ENCODE measurements at regions not wholly inside any gene's neighbourhood (a gene's known extent, or its start where the extent isn't known, plus 50 kb on each side); places are given as distances from the start of the nearest gene placed in this dataset.

DNA sequence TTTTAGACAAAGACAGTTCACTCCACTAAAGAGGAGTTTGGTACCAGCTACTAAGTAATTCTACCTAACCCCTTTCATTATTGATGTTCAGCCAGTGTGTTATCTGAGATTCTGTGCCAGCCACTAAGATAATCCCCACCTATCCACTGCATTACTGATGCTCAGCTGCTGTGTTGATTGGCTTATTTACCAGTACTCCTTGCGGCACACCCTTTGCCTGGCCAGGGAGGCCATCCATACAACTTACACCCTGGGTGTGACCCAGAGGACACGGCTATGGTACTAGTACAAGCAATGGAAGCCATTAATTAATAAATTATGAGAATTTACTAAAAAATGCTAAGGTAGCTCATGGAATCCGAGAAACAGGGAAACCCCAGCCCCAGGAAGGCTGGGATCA is 290.7 kb upstream of the CTNNB1 start:
- ChIA-PET CTCF (ENCODE audit: unreplicated experiment) (no interaction called here), POLR2A (no interaction called here)
- no peak overlapping the region for H3K4me3 ChIP-seq (ENCODE audit: low read depth, low read length, poor library complexity, severe bottlenecking)
- H3K27ac ChIP-seq (ENCODE audit: low read depth, low read length, poor library complexity, severe bottlenecking) = no peak overlapping the region
- TF ChIP-seq EZH2phosphoT487 (IDR thresholded peaks at IDR 0.05; ENCODE audit: borderline replicate concordance, low read depth, low read length) = no peak
- TF ChIP-seq, protein P1, sequence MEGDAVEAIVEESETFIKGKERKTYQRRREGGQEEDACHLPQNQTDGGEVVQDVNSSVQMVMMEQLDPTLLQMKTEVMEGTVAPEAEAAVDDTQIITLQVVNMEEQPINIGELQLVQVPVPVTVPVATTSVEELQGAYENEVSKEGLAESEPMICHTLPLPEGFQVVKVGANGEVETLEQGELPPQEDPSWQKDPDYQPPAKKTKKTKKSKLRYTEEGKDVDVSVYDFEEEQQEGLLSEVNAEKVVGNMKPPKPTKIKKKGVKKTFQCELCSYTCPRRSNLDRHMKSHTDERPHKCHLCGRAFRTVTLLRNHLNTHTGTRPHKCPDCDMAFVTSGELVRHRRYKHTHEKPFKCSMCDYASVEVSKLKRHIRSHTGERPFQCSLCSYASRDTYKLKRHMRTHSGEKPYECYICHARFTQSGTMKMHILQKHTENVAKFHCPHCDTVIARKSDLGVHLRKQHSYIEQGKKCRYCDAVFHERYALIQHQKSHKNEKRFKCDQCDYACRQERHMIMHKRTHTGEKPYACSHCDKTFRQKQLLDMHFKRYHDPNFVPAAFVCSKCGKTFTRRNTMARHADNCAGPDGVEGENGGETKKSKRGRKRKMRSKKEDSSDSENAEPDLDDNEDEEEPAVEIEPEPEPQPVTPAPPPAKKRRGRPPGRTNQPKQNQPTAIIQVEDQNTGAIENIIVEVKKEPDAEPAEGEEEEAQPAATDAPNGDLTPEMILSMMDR (conservative IDR thresholded peaks at IDR 0.05; ENCODE audit: low read length) = no peak
- H4K20me1 ChIP-seq (ENCODE audit: insufficient read depth, low read length) = no peaks in the 10 kb centered on the region
- H3K79me2 ChIP-seq (ENCODE audit: insufficient read depth, low read depth, low read length) = no peaks in the 10 kb centered on the region
- H3K4me2 ChIP-seq (ENCODE audit: low read length) = no peak overlapping the region
- DNase-seq (ENCODE audit: low spot score) = no peak
- H3K9me2 ChIP-seq (ENCODE audit: insufficient read depth, low read length) = no peaks in the 10 kb centered on the region
- no peaks in the 10 kb centered on the region for H3K9me3 ChIP-seq (ENCODE audit: low read length)
- H2AFZ ChIP-seq (ENCODE audit: low read length) = no peak overlapping the region
- no TSS peak for BruUV-seq (replicated peaks)
- no peaks in the 10 kb centered on the region for H3K36me3 ChIP-seq (ENCODE audit: insufficient read depth, low read length)
- H3K4me1 ChIP-seq (ENCODE audit: insufficient read depth, low read length, poor library complexity, severe bottlenecking) = no peaks in the 10 kb centered on the region
- intact Hi-C loops (cut with micrococcal nuclease; ENCODE audit: unreplicated experiment) = no loop called here

DNA sequence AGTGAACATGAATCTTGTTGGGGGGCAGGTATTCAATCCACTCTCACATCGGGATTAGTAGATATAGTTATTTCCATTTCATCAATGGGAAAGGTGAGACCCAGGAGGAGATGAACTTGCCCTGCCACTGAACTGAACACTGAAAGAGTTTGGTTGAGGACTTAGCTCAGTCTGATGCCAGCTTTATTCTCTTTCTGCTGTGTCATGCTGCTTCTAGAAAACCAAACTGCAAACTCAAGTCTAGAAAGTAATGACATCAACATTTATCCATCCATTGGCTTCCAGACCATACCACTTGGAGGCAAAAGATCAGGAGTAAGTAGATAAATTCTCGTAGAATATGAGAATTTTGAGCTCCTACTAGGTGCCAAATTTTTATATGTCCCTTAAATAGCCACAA is 288.0 kb upstream of the CTNNB1 start:
- no peaks in the 10 kb centered on the region for H3K36me3 ChIP-seq (ENCODE audit: insufficient read depth, low read length)
- CTCF ChIA-PET (ENCODE audit: unreplicated experiment) = no interaction called here
- intact Hi-C loops (cut with micrococcal nuclease; ENCODE audit: unreplicated experiment) = no loop called here

DNA sequence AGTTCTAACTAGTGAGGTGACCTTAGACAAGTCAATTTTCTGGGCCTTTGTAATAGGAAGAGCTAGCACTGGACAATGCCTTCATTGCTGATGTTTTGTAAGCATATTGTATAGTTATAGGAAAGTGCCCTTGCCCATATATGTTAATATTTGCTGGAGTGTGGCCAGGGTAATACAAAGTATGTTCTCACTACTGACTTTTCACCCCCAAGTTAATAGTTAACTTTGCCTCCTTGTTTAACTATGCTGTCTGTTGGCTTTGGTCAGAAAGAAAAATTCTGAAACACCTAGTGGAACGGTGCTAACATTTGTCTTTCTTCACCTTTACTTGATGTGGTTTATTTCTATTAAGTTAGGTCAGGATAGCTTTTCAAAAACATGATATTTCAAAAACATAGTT is 287.4 kb upstream of the CTNNB1 start:
- POLR2A ChIA-PET = interaction anchor here (0.6 to 0.8 kb wide), 3 partner anchors 17 to 1180 kb away, joined by 3 to 4 read pairs (median 3); no protein-coding TSS in a partner anchor
- CTCF ChIA-PET (ENCODE audit: unreplicated experiment) = no interaction called here
- Histone ChIP-seq H3K36me3 (ENCODE audit: insufficient read depth, low read length) (no peaks in the 10 kb centered on the region), H3K27ac (ENCODE audit: low read depth, low read length, poor library complexity, severe bottlenecking) (no peak overlapping the region), H3K4me1 (ENCODE audit: insufficient read depth, low read length, poor library complexity, severe bottlenecking) (no peaks in the 10 kb centered on the region), H3K9me2 (ENCODE audit: insufficient read depth, low read length) (no peaks in the 10 kb centered on the region), H2AFZ (ENCODE audit: low read length) (no peak overlapping the region), H3K4me3 (ENCODE audit: low read depth, low read length, poor library complexity, severe bottlenecking) (no peak overlapping the region), H3K9me3 (ENCODE audit: low read length) (no peaks in the 10 kb centered on the region), H3K79me2 (ENCODE audit: insufficient read depth, low read depth, low read length) (no peaks in the 10 kb centered on the region), H4K20me1 (ENCODE audit: insufficient read depth, low read length) (no peaks in the 10 kb centered on the region), H3K4me2 (ENCODE audit: low read length) (no peak overlapping the region)
- no peak for TF ChIP-seq EZH2phosphoT487 (IDR thresholded peaks at IDR 0.05; ENCODE audit: borderline replicate concordance, low read depth, low read length)
- TF ChIP-seq, protein P1 (conservative IDR thresholded peaks at IDR 0.05; ENCODE audit: low read length) = no peak
- intact Hi-C loops (cut with micrococcal nuclease; ENCODE audit: unreplicated experiment) = no loop called here
- no TSS peak for BruUV-seq (replicated peaks)
- DNase-seq (ENCODE audit: low spot score) = no peak

More for the DNA sequence above, 288.0 kb upstream of the CTNNB1 start:
- DNase-seq (ENCODE audit: low spot score) = no peak
- H3K4me1 ChIP-seq (ENCODE audit: insufficient read depth, low read length, poor library complexity, severe bottlenecking) = no peaks in the 10 kb centered on the region
- H3K4me3 ChIP-seq (ENCODE audit: low read depth, low read length, poor library complexity, severe bottlenecking) = no peak overlapping the region
- no peak overlapping the region for H3K4me2 ChIP-seq (ENCODE audit: low read length)
- no peaks in the 10 kb centered on the region for H3K9me3 ChIP-seq (ENCODE audit: low read length)
- no peak overlapping the region for H2AFZ ChIP-seq (ENCODE audit: low read length)
- no peaks in the 10 kb centered on the region for H3K9me2 ChIP-seq (ENCODE audit: insufficient read depth, low read length)
- H4K20me1 ChIP-seq (ENCODE audit: insufficient read depth, low read length) = no peaks in the 10 kb centered on the region
- no peaks in the 10 kb centered on the region for H3K79me2 ChIP-seq (ENCODE audit: insufficient read depth, low read depth, low read length)
- no TSS peak for BruUV-seq (replicated peaks)
- TF ChIP-seq, protein P1 (conservative IDR thresholded peaks at IDR 0.05; ENCODE audit: low read length) = no peak
- TF ChIP-seq EZH2phosphoT487 (IDR thresholded peaks at IDR 0.05; ENCODE audit: borderline replicate concordance, low read depth, low read length) = no peak
- H3K27ac ChIP-seq (ENCODE audit: low read depth, low read length, poor library complexity, severe bottlenecking) = no peak overlapping the region
- POLR2A ChIA-PET = interaction anchor here (0.6 to 0.8 kb wide), 3 partner anchors 18 to 1179 kb away, joined by 3 to 4 read pairs (median 3); no protein-coding TSS in a partner anchor

All from OCI-LY7 (cell line).